H9 (cell line): ENCODE measurements at regions not wholly inside any gene's neighbourhood (a gene's known extent, or its start where the extent isn't known, plus 50 kb on each side); places are given as distances from the start of the nearest gene placed in this dataset.

ENCODE experiments used
- DNase-seq: peaks from one replicate; pipeline ENCODE4 v3.0.0-alpha.2; 2017
- H2AFZ ChIP-seq: one replicate; pipeline ENCODE4 v1.6.1; 2013; ENCODE audit warnings: mild to moderate bottlenecking, low read length, control low read depth, moderate library complexity
- H2AK5ac ChIP-seq: 2 replicates; pipeline ENCODE4 v1.6.1; 2013; ENCODE audit warnings: low read length, control low read depth, mixed read lengths; ENCODE audit not compliant: insufficient read length
- H2BK120ac ChIP-seq: one replicate; pipeline ENCODE4 v1.6.1; 2013; ENCODE audit warnings: low read depth, mild to moderate bottlenecking, low read length, control low read depth, inconsistent platforms; ENCODE audit not compliant: poor library complexity, severe bottlenecking
- H2BK12ac ChIP-seq: 2 replicates; pipeline ENCODE4 v1.6.1; 2013; ENCODE audit warnings: low read length, control low read depth, mixed read lengths, low read depth; ENCODE audit not compliant: insufficient read length
- H2BK15ac ChIP-seq: 2 replicates; pipeline ENCODE4 v1.6.1; 2013; ENCODE audit warnings: low read depth, low read length, control low read depth
- H2BK20ac ChIP-seq: one replicate; pipeline ENCODE4 v1.6.1; 2013; ENCODE audit warnings: low read depth, mild to moderate bottlenecking, low read length, control low read depth, inconsistent platforms; ENCODE audit not compliant: poor library complexity, severe bottlenecking
- H2BK5ac ChIP-seq: 2 replicates; pipeline ENCODE4 v1.6.1; 2013; ENCODE audit warnings: low read length, control low read depth, mixed read lengths; ENCODE audit not compliant: insufficient read length
- H3K14ac ChIP-seq: 2 replicates; pipeline ENCODE4 v1.6.1; 2013; ENCODE audit warnings: low read length, control low read depth; ENCODE audit not compliant: insufficient read depth
- H3K18ac ChIP-seq: 2 replicates; pipeline ENCODE4 v1.6.1; 2013; ENCODE audit warnings: low read depth, mild to moderate bottlenecking, mixed read lengths, low read length, control low read depth; ENCODE audit not compliant: insufficient read length
- H3K23ac ChIP-seq: 2 replicates; pipeline ENCODE4 v1.6.1; 2013; ENCODE audit warnings: low read length, control low read depth, mixed read lengths, low read depth; ENCODE audit not compliant: insufficient read length
- H3K23me2 ChIP-seq: 2 replicates; pipeline ENCODE4 v1.6.1; 2013; ENCODE audit warnings: low read depth, mild to moderate bottlenecking, mixed read lengths, low read length, control low read depth; ENCODE audit not compliant: insufficient read length, poor library complexity, severe bottlenecking
- H3K27ac ChIP-seq: 2 replicates; pipeline ENCODE4 v1.5.1; 2013; ENCODE audit warnings: low read length, control low read depth, mixed read lengths, low read depth; ENCODE audit not compliant: insufficient read length
- H3K27me3 ChIP-seq: 2 replicates; pipeline ENCODE4 v1.6.1; 2013; ENCODE audit warnings: low read length, control low read depth, inconsistent platforms; ENCODE audit not compliant: insufficient read depth
- H3K4ac ChIP-seq: 2 replicates; pipeline ENCODE4 v1.6.1; 2013; ENCODE audit warnings: low read depth, mild to moderate bottlenecking, control low read depth, inconsistent platforms, low read length, moderate library complexity
- H3K4me1 ChIP-seq: 2 replicates; pipeline ENCODE4 v1.6.1; 2013; ENCODE audit warnings: low read length, control low read depth, inconsistent platforms; ENCODE audit not compliant: insufficient read depth
- H3K4me2 ChIP-seq: 2 replicates; pipeline ENCODE4 v1.6.1; 2013; ENCODE audit warnings: low read length, control low read depth, mixed read lengths; ENCODE audit not compliant: insufficient read length, insufficient read depth
- H3K56ac ChIP-seq: 2 replicates; pipeline ENCODE4 v1.6.1; 2013; ENCODE audit warnings: low read depth, mild to moderate bottlenecking, mixed read lengths, low read length, control low read depth; ENCODE audit not compliant: insufficient read length
- H3K79me1 ChIP-seq: 2 replicates; pipeline ENCODE4 v1.6.1; 2013; ENCODE audit warnings: low read depth, mild to moderate bottlenecking, moderate library complexity, low read length, control low read depth, inconsistent platforms; ENCODE audit not compliant: insufficient read depth, poor library complexity, severe bottlenecking
- H3K79me2 ChIP-seq: 2 replicates; pipeline ENCODE4 v1.6.1; 2013; ENCODE audit warnings: low read length, control low read depth, inconsistent platforms; ENCODE audit not compliant: insufficient read depth
- H3K9ac ChIP-seq: 2 replicates; pipeline ENCODE4 v1.6.1; 2013; ENCODE audit warnings: low read length, control low read depth, mixed read lengths; ENCODE audit not compliant: insufficient read length; ENCODE audit errors: extremely low read depth
- H3K9me3 ChIP-seq: one replicate; pipeline ENCODE4 v1.6.1; 2013; ENCODE audit warnings: low read depth, low read length, inconsistent platforms; ENCODE audit not compliant: control insufficient read depth
- H3T11ph ChIP-seq: one replicate; pipeline ENCODE4 v1.6.1; 2013; ENCODE audit warnings: mild to moderate bottlenecking, low read length, control low read depth, inconsistent platforms
- H4K20me1 ChIP-seq: one replicate; pipeline ENCODE4 v1.6.1; 2013; ENCODE audit not compliant: control insufficient read depth, insufficient read length, insufficient read depth
- H4K5ac ChIP-seq: 2 replicates; pipeline ENCODE4 v1.6.1; 2013; ENCODE audit warnings: low read depth, mild to moderate bottlenecking, mixed read lengths, low read length, control low read depth; ENCODE audit not compliant: insufficient read length
- H4K8ac ChIP-seq: replicated peaks from 2 replicates; pipeline ENCODE4 v1.6.1; 2013; ENCODE audit warnings: low read length, control low read depth, mixed read lengths, low read depth; ENCODE audit not compliant: insufficient read length
- H4K91ac ChIP-seq: 2 replicates; pipeline ENCODE4 v1.6.1; 2013; ENCODE audit warnings: low read depth, mild to moderate bottlenecking, moderate library complexity, mixed read lengths, low read length, control low read depth; ENCODE audit not compliant: insufficient read length
- H3K27ac Mint-ChIP-seq, 3 experiments: 2 replicates in 2 of 3; 3 replicates in 1 of 3; pipeline ENCODE4 v1.8.0; 2020 to 2021; ENCODE audit warnings: mixed read lengths in 3 of 3, mild to moderate bottlenecking in 1 of 3, moderate library complexity in 1 of 3
- H3K27me3 Mint-ChIP-seq: 2 replicates; pipeline ENCODE4 v1.8.0; 2021; ENCODE audit warnings: low read depth, mild to moderate bottlenecking, moderate library complexity, mixed read lengths
- H3K36me3 Mint-ChIP-seq, 3 experiments: 2 replicates in 2 of 3; 3 replicates in 1 of 3; pipeline ENCODE4 v1.8.0; 2020 to 2021; ENCODE audit warnings: low read depth in 3 of 3, mixed read lengths in 3 of 3; ENCODE audit not compliant: insufficient read depth in 1 of 3
- H3K4me1 Mint-ChIP-seq, 2 experiments: 2 replicates each; pipeline ENCODE4 v1.8.0; 2020; ENCODE audit warnings: mixed read lengths in 2 of 2
- H3K4me3 Mint-ChIP-seq, 2 experiments: 2 replicates in 1 of 2; 3 replicates in 1 of 2; pipeline ENCODE4 v1.8.0; 2020 to 2021; ENCODE audit warnings: mild to moderate bottlenecking in 2 of 2, mixed read lengths in 2 of 2, moderate library complexity in 1 of 2
- H3K9me3 Mint-ChIP-seq, 2 experiments: 2 replicates in 1 of 2; 3 replicates in 1 of 2; pipeline ENCODE4 v1.8.0; 2020; ENCODE audit warnings: mild to moderate bottlenecking in 2 of 2, mixed read lengths in 2 of 2, moderate library complexity in 1 of 2
- CTCF ChIP-seq: fragments of 200-600 bp; sonication (generic); conservative IDR thresholded peaks from 3 replicates; pipeline ENCODE4 v1.8.0; 2021; ENCODE audit warnings: antibody characterized with exemption, mild to moderate bottlenecking
- WGBS: extraction: QIAGEN DNeasy Blood & Tissue Kit; methylation state at CpG from one replicate; pipeline ENCODE4 v1.1.7; 2013; ENCODE audit warnings: missing lambda C conversion rate, low lambda C conversion rate, mixed read lengths; ENCODE audit not compliant: insufficient read length; ENCODE audit errors: extremely low coverage; 5-methylcytosine and 5-hydroxymethylcytosine counted together

GRCh38 chr4:1463927-1464540 lies 57.8 kb upstream of the NKX1-1 start:
- Histone ChIP-seq H3K23me2 (no peaks in the 10 kb centered on the region), H3K79me2 (no peaks in the 10 kb centered on the region), H2BK5ac (no peak overlapping the region), H3T11ph (no peak overlapping the region), H2BK120ac (no peak overlapping the region), H3K4me2 (no peak overlapping the region), H2BK15ac (no peak overlapping the region), H3K9ac (no peak overlapping the region), H3K56ac (no peak overlapping the region), H2BK20ac (no peak overlapping the region), H3K27me3 (no peaks in the 10 kb centered on the region), H4K91ac (no peak overlapping the region), H3K4ac (no peak overlapping the region), H4K5ac (no peak overlapping the region), H2AK5ac (no peak overlapping the region), H4K20me1 (no peaks in the 10 kb centered on the region), H3K18ac (no peak overlapping the region), H3K23ac (no peak overlapping the region), H3K9me3 (no peaks in the 10 kb centered on the region), H3K79me1 (no peaks in the 10 kb centered on the region), H4K8ac (no peak overlapping the region), H2BK12ac (no peak overlapping the region), H3K4me1 (no peaks in the 10 kb centered on the region), H2AFZ (no peak overlapping the region), H3K27ac (no peak overlapping the region), H3K14ac (no peak overlapping the region)
- Mint-ChIP-seq H3K27me3 (peaks cover 9% of the 10 kb centered on the region), H3K4me1 (peaks cover 8 to 15% of the 10 kb centered on the region in 2 experiments), H3K4me3 (no peak overlapping the region), H3K9me3 (peaks cover 12% of the 10 kb centered on the region in 2 experiments), H3K36me3 (peaks cover 9 to 10% (median 9%) of the 10 kb centered on the region in 3 experiments), H3K27ac (no peak overlapping the region; a peak in 1 of 7 replicates)
- WGBS, result no CpG with 5 or more reads among the region's 22 CpGs
- TF ChIP-seq CTCF, result no peak
- DNase-seq, result no peak
